ENCODE measurements at regions not wholly inside any gene's neighbourhood (a gene's known extent, or its start where the extent isn't known, plus 50 kb on each side); places are given as distances from the start of the nearest gene placed in this dataset.

- H3K4me3 ChIP-seq, result no peak overlapping the region
- TF ChIP-seq NPAS2 (CRISPR knock-in tag; IDR thresholded peaks at IDR 0.05; ENCODE audit: borderline replicate concordance) (no peak), HEYL (CRISPR knock-in tag; IDR thresholded peaks at IDR 0.05) (no peak), CEBPB (IDR thresholded peaks at IDR 0.05) (no peak), FOXS1 (CRISPR knock-in tag; IDR thresholded peaks at IDR 0.05) (no peak), REST (IDR thresholded peaks at IDR 0.05) (no peak), EP300 (IDR thresholded peaks at IDR 0.05) (no peak), CHD4 (IDR thresholded peaks at IDR 0.05; ENCODE audit: borderline replicate concordance) (no peak), HMGXB4 (CRISPR knock-in tag; IDR thresholded peaks at IDR 0.05; ENCODE audit: borderline replicate concordance) (no peak), USF2 (IDR thresholded peaks at IDR 0.05) (no peak), ELK1 (IDR thresholded peaks at IDR 0.05; ENCODE audit: low read depth, low read length) (no peak), RCOR1 (IDR thresholded peaks at IDR 0.05; ENCODE audit: low read depth, low read length) (no peak), FOSB (CRISPR knock-in tag; IDR thresholded peaks at IDR 0.05) (no peak), EHMT2 (IDR thresholded peaks at IDR 0.05; ENCODE audit: low read depth) (no peak), BCL3 (IDR thresholded peaks at IDR 0.05) (no peak), NR3C1 (IDR thresholded peaks at IDR 0.05) (no peak), EHF (CRISPR knock-in tag; IDR thresholded peaks at IDR 0.05) (no peak), PBX3 (IDR thresholded peaks at IDR 0.05) (no peak), FOSL2 (IDR thresholded peaks at IDR 0.05) (no peak), FOSL2 (CRISPR knock-in tag; IDR thresholded peaks at IDR 0.05) (no peak), HOXA7 (CRISPR knock-in tag; IDR thresholded peaks at IDR 0.05) (no peak), ZFP36 (IDR thresholded peaks at IDR 0.05; ENCODE audit: borderline replicate concordance, partially characterized antibody) (no peak)
- ATAC-seq (no peak), FAIRE-seq (no peak), DNase-seq (ENCODE audit: low read depth in 1 of 2, low spot score in 1 of 2) (no peak)
- no peak overlapping the region for H3K27ac ChIP-seq
- H3K4me1 ChIP-seq, result no peaks in the 10 kb centered on the region
- WGBS (ENCODE audit: missing lambda C conversion rate), result 6% methylated on average over 6 of the region's 7 CpGs
- H3K4me2 ChIP-seq, result no peak overlapping the region
- ChIA-PET CTCF (no interaction called here), POLR2A (no interaction called here)
- no peaks in the 10 kb centered on the region for H3K9me3 ChIP-seq
These were observed 272.2 kb upstream of the MAP3K7 start for GRCh38 chr6:90859056-90859455.
